Nephron (organoid): ENCODE measurements at regions not wholly inside any gene's neighbourhood (a gene's known extent, or its start where the extent isn't known, plus 50 kb on each side); places are given as distances from the start of the nearest gene placed in this dataset.

Experiments
- H3K27ac Mint-ChIP-seq, 3 experiments: 2 replicates each; pipeline ENCODE4 v1.8.0; 2020; ENCODE audit warnings: mixed read lengths in 3 of 3, mild to moderate bottlenecking in 2 of 3, moderate library complexity in 1 of 3
- H3K27me3 Mint-ChIP-seq: 2 replicates; pipeline ENCODE4 v1.8.0; 2021; ENCODE audit warnings: low read depth, mild to moderate bottlenecking, moderate library complexity, mixed read lengths
- H3K36me3 Mint-ChIP-seq: 2 replicates; pipeline ENCODE4 v1.8.0; 2020; ENCODE audit warnings: low read depth, mixed read lengths
- H3K4me1 Mint-ChIP-seq: 2 replicates; pipeline ENCODE4 v1.8.0; 2020; ENCODE audit warnings: mixed read lengths
- H3K4me3 Mint-ChIP-seq, 3 experiments: 2 replicates each; pipeline ENCODE4 v1.8.0; 2020; ENCODE audit warnings: mild to moderate bottlenecking in 3 of 3, mixed read lengths in 3 of 3, moderate library complexity in 2 of 3
- H3K9me3 Mint-ChIP-seq: 2 replicates; pipeline ENCODE4 v1.8.0; 2020; ENCODE audit warnings: mixed read lengths
- TF ChIP-seq, protein P1 (sequence below), 3 experiments: fragments of 200-600 bp; sonication (generic); IDR thresholded peaks; one replicate each; pipeline ENCODE4 v1.5.0; 2021; ENCODE audit warnings: antibody characterized with exemption in 3 of 3; ENCODE audit not compliant: unreplicated experiment in 3 of 3

DNA sequence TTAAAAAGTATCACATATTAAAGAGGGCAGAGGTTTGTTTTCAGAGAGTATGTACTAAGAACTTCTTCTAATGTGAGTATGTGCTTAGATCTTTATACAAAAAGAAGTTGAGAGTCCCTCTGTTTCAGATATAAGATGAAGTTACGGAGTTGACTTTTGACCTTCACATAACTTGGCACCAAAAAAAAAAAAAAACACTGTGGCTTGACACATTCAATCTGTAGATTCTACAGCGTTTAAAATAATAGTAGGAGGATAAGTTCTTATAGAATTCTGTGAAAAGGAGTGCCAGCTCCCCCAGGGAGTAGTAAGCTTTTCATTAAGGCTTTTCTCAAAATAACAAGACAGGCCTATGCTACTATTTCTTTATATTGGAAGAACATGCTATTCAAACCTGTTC, 105.4 kb upstream of the LRP1B start:
- H3K4me1 Mint-ChIP-seq = peaks cover 24% of the 10 kb centered on the region
- no peaks in the 10 kb centered on the region for H3K27me3 Mint-ChIP-seq
- H3K27ac Mint-ChIP-seq = peak overlapping the region in 2 of 3 experiments; percentile 24 to 88
- H3K36me3 Mint-ChIP-seq = no peaks in the 10 kb centered on the region
- TF ChIP-seq, protein P1, sequence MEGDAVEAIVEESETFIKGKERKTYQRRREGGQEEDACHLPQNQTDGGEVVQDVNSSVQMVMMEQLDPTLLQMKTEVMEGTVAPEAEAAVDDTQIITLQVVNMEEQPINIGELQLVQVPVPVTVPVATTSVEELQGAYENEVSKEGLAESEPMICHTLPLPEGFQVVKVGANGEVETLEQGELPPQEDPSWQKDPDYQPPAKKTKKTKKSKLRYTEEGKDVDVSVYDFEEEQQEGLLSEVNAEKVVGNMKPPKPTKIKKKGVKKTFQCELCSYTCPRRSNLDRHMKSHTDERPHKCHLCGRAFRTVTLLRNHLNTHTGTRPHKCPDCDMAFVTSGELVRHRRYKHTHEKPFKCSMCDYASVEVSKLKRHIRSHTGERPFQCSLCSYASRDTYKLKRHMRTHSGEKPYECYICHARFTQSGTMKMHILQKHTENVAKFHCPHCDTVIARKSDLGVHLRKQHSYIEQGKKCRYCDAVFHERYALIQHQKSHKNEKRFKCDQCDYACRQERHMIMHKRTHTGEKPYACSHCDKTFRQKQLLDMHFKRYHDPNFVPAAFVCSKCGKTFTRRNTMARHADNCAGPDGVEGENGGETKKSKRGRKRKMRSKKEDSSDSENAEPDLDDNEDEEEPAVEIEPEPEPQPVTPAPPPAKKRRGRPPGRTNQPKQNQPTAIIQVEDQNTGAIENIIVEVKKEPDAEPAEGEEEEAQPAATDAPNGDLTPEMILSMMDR (IDR thresholded peaks at IDR 0.05; ENCODE audit: unreplicated experiment in 3 of 3) = no peak
- no peak overlapping the region for H3K4me3 Mint-ChIP-seq
- H3K9me3 Mint-ChIP-seq = no peaks in the 10 kb centered on the region

GRCh38 chr2:142234741-142235140, 103.9 kb upstream of the LRP1B start:
- H3K4me3 Mint-ChIP-seq = no peak overlapping the region
- peak overlapping the region; percentile 8 to 87 (median 54) for H3K27ac Mint-ChIP-seq
- no peaks in the 10 kb centered on the region for H3K36me3 Mint-ChIP-seq
- H3K27me3 Mint-ChIP-seq = no peaks in the 10 kb centered on the region
- H3K4me1 Mint-ChIP-seq = peaks cover 24% of the 10 kb centered on the region
- TF ChIP-seq, protein P1 (IDR thresholded peaks at IDR 0.05; ENCODE audit: unreplicated experiment in 3 of 3) = no peak
- H3K9me3 Mint-ChIP-seq = no peaks in the 10 kb centered on the region

DNA sequence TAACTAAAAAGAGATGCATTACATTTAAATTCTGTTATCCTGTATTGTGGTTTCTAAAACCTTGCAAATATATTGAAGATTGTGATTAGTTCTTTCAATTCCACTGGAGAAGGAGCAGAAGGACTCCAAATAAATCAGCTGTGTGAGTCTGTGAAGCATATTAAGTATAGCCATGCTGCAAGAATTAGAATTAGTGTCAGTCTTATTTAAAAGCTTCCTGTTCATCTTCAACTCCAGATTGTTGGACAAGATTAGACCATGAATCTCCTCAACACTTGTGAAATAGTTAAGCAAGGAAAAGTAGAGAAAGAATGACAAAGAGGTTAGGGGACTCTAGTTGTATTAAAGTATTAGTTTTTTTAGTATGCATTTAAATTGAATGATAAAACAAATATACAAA, 92.5 kb upstream of the LRP1B start:
- Mint-ChIP-seq H3K27ac (no peak overlapping the region), H3K4me3 (no peak overlapping the region), H3K9me3 (no peaks in the 10 kb centered on the region), H3K27me3 (no peaks in the 10 kb centered on the region), H3K4me1 (no peaks in the 10 kb centered on the region), H3K36me3 (no peaks in the 10 kb centered on the region)
- TF ChIP-seq, protein P1 (IDR thresholded peaks at IDR 0.05; ENCODE audit: unreplicated experiment in 3 of 3) = no peak

- no peaks in the 10 kb centered on the region for H3K36me3 Mint-ChIP-seq
- TF ChIP-seq, protein P1 (IDR thresholded peaks at IDR 0.05; ENCODE audit: unreplicated experiment in 3 of 3) = no peak
- H3K27ac Mint-ChIP-seq = no peak overlapping the region
- H3K9me3 Mint-ChIP-seq = no peaks in the 10 kb centered on the region
- H3K27me3 Mint-ChIP-seq = no peaks in the 10 kb centered on the region
- no peak overlapping the region for H3K4me3 Mint-ChIP-seq
- no peaks in the 10 kb centered on the region for H3K4me1 Mint-ChIP-seq
Measured at GRCh38 chr2:142222715-142223114, 91.9 kb upstream of the LRP1B start.

GRCh38 chr2:142220901-142221300, 90.1 kb upstream of the LRP1B start:
- Mint-ChIP-seq H3K27me3 (no peaks in the 10 kb centered on the region), H3K36me3 (no peaks in the 10 kb centered on the region), H3K9me3 (no peaks in the 10 kb centered on the region), H3K27ac (no peak overlapping the region), H3K4me1 (no peaks in the 10 kb centered on the region), H3K4me3 (no peak overlapping the region)
- TF ChIP-seq, protein P1 (IDR thresholded peaks at IDR 0.05; ENCODE audit: unreplicated experiment in 3 of 3) = no peak

DNA sequence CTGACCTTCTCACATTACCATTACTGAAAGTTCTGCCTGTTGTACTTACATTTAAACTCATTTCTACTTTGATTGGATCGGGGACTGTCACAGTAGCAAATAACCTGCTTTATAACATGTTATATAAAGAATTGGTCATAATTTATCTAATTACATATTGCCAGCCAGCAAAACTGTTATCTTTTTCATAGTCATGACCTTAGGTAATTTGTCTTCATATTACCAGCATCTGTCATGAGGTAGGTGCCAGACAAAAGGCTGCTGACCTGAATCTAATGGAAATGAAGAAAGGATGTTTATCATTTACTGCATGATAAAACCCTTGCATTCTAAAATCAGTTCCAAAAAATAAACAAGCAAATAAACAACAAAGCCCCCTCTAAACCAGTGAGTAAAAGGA, 89.4 kb upstream of the LRP1B start:
- Mint-ChIP-seq H3K9me3 (no peaks in the 10 kb centered on the region), H3K27me3 (no peaks in the 10 kb centered on the region), H3K4me1 (no peaks in the 10 kb centered on the region), H3K36me3 (no peaks in the 10 kb centered on the region), H3K4me3 (no peak overlapping the region), H3K27ac (no peak overlapping the region)
- TF ChIP-seq, protein P1 (IDR thresholded peaks at IDR 0.05; ENCODE audit: unreplicated experiment in 3 of 3) = no peak
